GM12872 (cell line): ENCODE measurements at regions not wholly inside any gene's neighbourhood (a gene's known extent, or its start where the extent isn't known, plus 50 kb on each side); places are given as distances from the start of the nearest gene placed in this dataset.

Source experiments
- TF ChIP-seq, protein P1 (sequence below): IDR thresholded peaks from 3 replicates; pipeline ENCODE4 v1.5.1; 2011; ENCODE audit warnings: low read depth, mild to moderate bottlenecking, low read length, moderate library complexity; ENCODE audit not compliant: insufficient read depth

DNA sequence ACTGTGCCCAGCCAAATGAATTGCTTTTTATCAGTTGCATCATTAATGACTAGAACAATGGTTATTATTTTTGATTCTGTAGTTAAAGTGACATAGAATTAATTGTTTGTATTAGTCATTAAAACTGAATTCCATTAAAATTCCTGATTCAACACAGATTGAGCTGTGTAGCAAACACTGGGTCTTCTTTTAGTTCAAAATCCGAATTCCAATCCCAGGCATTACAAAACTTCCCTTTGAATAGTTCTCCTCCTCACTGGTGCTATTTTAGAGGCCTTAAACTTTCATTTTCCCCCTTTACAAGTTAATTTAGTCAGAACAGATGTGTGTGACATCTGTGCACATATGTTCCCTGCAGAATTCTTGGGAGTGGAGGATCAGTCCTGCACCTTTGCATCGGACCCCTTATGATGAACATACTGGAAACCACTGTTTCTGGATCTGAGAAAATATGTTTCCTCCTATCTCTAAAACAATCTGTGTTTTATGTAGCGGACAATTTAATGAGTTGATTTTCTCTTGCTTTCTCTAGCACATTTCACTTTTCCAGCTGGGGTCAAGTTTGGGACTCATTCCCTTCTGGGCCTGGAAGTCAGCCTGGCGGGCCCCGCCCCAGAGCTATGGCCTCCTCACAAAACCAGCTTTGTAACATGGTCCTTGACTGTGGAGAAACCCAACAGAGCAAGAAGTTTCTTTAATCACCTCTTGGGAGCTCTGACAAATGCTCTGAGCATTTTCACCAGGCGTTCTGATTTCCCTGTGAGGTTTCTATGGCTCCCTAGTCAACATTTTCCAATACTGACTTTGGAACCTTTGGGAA is 87.9 kb upstream of the MAMDC2 start:
- TF ChIP-seq, protein P1, sequence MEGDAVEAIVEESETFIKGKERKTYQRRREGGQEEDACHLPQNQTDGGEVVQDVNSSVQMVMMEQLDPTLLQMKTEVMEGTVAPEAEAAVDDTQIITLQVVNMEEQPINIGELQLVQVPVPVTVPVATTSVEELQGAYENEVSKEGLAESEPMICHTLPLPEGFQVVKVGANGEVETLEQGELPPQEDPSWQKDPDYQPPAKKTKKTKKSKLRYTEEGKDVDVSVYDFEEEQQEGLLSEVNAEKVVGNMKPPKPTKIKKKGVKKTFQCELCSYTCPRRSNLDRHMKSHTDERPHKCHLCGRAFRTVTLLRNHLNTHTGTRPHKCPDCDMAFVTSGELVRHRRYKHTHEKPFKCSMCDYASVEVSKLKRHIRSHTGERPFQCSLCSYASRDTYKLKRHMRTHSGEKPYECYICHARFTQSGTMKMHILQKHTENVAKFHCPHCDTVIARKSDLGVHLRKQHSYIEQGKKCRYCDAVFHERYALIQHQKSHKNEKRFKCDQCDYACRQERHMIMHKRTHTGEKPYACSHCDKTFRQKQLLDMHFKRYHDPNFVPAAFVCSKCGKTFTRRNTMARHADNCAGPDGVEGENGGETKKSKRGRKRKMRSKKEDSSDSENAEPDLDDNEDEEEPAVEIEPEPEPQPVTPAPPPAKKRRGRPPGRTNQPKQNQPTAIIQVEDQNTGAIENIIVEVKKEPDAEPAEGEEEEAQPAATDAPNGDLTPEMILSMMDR, result no peak

DNA sequence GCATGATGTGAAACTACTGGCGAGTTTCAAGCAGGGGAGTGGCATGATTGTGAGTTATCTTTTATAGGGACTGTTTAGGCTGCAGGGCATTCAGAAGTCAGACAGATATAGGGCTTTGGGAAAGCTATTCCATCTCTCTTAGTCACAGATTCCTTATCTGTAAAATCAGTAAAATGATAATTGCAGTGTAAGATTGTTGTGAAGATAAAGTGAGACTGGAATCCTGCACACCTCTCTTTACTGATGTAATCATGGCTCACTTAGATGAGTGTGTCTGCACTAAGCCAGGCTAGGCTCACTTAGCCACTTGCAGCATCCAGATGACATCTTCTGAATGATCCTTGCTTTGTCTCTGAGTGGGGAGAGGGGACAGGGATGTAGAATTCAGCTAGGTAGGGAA is 81.8 kb upstream of the MAMDC2 start:
- TF ChIP-seq, protein P1, result no peak

DNA sequence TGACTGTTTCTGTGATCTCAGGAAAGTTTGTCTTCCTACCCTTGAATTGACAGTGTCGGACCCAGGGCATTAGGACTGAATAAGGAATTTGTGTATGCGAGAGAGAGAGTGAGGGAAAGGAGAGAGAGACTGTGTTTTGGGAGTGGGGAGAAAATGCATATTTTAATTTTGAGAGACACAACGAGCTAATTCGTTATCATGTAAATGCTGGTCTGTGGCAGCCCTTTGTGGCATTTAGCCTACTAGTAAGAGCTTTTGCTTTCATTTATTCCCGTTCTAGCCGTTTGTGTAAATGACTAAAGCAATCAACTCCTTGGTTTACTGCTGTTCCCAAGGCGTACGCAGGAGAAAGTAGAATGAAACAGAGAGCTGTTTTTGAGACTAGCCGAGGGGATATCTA is 79.8 kb upstream of the MAMDC2 start:
- TF ChIP-seq, protein P1, result no peak

DNA sequence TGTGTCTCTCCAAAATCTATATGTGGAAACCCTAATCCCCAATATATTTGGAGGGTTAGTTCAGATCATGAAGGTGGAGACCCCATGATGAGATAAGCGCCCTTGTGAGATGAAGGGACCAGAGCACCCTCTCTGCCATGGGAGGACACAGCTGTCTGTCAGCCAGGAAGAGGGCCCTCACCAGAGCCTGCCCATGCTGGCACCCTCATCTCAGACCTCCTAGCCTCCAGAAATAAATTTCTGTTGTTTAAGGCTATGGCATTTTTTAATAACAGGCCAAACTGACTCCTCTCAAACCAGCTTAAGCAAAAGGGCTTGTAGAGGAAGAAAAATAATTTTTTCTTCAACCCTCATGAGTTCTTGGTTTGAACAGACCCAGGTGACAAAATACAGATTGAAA is 79.2 kb upstream of the MAMDC2 start:
- TF ChIP-seq, protein P1, result no peak

DNA sequence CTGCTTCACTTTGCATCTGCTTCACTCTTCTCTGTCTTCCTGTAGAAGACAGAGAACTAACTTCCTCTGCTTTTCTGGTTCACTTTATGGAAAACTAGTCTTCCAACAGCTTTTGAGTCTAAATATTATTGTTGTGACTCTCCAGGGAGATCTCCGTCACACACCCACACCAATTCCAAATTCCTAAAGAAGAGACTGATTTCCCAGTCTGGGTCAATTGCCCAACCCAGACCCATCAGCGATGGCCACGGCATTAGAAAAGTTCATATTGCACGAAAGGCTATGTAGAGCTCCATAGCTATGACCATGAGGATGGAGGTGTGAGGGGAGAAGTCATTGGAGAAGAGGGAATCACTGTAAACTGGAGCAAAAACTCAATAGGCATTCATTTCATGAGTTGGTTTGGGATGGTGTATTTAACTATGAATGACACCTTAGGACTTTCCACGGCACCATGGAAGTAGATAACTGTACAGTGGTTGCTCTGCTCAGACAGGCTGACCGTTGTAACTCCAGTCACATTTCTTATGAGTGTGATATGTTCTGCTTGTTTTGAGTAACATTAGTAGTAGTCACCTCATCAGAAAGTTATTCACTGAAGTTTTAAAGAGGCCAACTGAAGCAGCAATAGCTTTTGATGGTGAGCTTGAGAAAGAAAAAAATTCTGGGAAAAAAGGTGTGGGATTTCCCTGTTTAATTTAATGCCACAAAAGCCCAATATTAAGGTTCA is 78.1 kb upstream of the MAMDC2 start:
- TF ChIP-seq, protein P1, result no peak

DNA sequence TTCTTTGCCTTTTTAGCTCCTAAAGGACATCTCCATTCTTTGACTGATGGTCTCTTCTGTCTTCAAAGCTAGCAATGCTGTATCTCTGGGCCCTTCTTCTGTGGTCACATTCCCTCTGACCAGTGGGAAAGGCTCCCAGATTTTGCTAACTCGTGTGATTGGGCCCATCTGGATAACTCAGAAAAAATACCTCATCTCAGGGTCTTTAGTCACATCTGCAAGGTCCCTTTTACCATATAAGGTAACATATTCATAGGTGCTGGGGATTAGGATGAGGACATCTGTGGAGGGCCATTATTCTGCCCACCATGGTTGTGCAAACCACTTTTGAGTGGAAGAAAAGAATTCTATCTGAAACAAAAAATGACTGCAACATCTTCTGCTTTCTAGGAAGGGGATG is 76.3 kb upstream of the MAMDC2 start:
- TF ChIP-seq, protein P1, result no peak

DNA sequence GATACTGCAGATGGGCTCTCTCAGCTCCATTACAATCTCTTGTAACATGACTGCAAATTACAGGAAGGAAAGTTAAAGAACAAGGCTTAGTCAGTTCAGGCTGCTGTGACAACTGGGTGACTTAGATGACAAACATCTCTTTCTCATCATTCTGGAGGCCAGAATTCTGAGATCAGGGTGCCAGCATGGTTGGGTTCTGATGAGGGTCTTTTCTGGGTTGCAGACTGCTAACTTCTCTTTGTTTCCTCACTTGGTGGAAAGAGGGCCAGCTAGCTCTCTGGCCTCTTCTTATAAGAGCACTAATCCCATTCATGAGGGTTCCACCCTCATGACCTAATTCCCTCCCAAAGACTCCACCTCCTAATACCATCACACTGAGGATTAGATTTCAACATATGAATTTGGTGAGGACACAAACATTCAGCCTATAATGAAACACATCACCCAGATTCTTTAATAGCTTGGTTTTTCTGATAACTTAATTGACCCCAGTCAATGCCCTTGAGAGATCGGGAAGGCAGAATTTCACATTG is 73.6 kb upstream of the MAMDC2 start:
- TF ChIP-seq, protein P1, result no peak
